ACHN (cell line): ENCODE measurements at regions not wholly inside any gene's neighbourhood (a gene's known extent, or its start where the extent isn't known, plus 50 kb on each side); places are given as distances from the start of the nearest gene placed in this dataset.

ENCODE experiments used
- DNase-seq: peaks from one replicate; pipeline ENCODE4 v3.0.0-alpha.2; 2015
- in situ Hi-C: cut with HindIII; loops from 2 replicates; pipeline ENCODE4 v1.10.0; 2017; ENCODE audit warnings: low sequenced_read_pairs, low pct_ligation_motif_present, low pct_unique_long_range_greater_than_20kb

GRCh38 chrX:126886997-126887396, 67.5 kb downstream of the PRR32 start:
- no peak for DNase-seq
- in situ Hi-C loops, result no loop called here

- DNase-seq, result no peak
- in situ Hi-C loops, result no loop called here
Measured at GRCh38 chrX:126900937-126901336, 81.4 kb downstream of the PRR32 start.

GRCh38 chrX:126929071-126929470, 109.5 kb downstream of the PRR32 start:
- no peak for DNase-seq
- in situ Hi-C loops, result no loop called here

- in situ Hi-C loops, result no loop called here
- no peak for DNase-seq
Measured at GRCh38 chrX:126967225-126967624, 147.7 kb downstream of the PRR32 start.

- no peak for DNase-seq
- in situ Hi-C loops, result no loop called here
Measured at GRCh38 chrX:126982158-126982557, 162.6 kb downstream of the PRR32 start.

GRCh38 chrX:126985027-126985426, 165.5 kb downstream of the PRR32 start:
- in situ Hi-C loops, result no loop called here

GRCh38 chrX:126985981-126986380, 166.5 kb downstream of the PRR32 start:
- no peak for DNase-seq
- in situ Hi-C loops, result no loop called here

More at GRCh38 chrX:126985027-126985426, 165.5 kb downstream of the PRR32 start:
- no peak for DNase-seq

- no peak for DNase-seq
- in situ Hi-C loops, result no loop called here
Measured at GRCh38 chrX:126994032-126994600, 174.6 kb downstream of the PRR32 start.

GRCh38 chrX:127011629-127012028, 192.1 kb downstream of the PRR32 start:
- DNase-seq, result no peak
- in situ Hi-C loops, result no loop called here

- in situ Hi-C loops, result no loop called here
- no peak for DNase-seq
Measured at GRCh38 chrX:127025013-127025412, 205.5 kb downstream of the PRR32 start.

GRCh38 chrX:127030016-127030748, 210.7 kb downstream of the PRR32 start:
- DNase-seq, result no peak
- in situ Hi-C loops, result no loop called here

- no peak for DNase-seq
- in situ Hi-C loops, result no loop called here
Measured at GRCh38 chrX:127037159-127037558, 217.6 kb downstream of the PRR32 start.

- in situ Hi-C loops, result no loop called here
- peak; percentile 8 for DNase-seq
Measured at GRCh38 chrX:127038065-127038464, 218.5 kb downstream of the PRR32 start.

- no peak for DNase-seq
- in situ Hi-C loops, result no loop called here
Measured at GRCh38 chrX:127057891-127058619, 238.5 kb downstream of the PRR32 start.

GRCh38 chrX:127085939-127086338, 266.4 kb downstream of the PRR32 start:
- no peak for DNase-seq
- in situ Hi-C loops, result no loop called here

- in situ Hi-C loops, result no loop called here
Measured at GRCh38 chrX:127112726-127113125, 293.2 kb downstream of the PRR32 start.

GRCh38 chrX:127124871-127125270, 305.3 kb downstream of the PRR32 start:
- in situ Hi-C loops, result no loop called here
- DNase-seq, result no peak

More at GRCh38 chrX:127112726-127113125, 293.2 kb downstream of the PRR32 start:
- DNase-seq, result no peak

- in situ Hi-C loops, result no loop called here
- no peak for DNase-seq
Measured at GRCh38 chrX:127128282-127128681, 308.8 kb downstream of the PRR32 start.

- no peak for DNase-seq
Measured at GRCh38 chrX:127129510-127129909, 310.0 kb downstream of the PRR32 start.

GRCh38 chrX:127138218-127138617, 318.7 kb downstream of the PRR32 start:
- in situ Hi-C loops, result no loop called here
- no peak for DNase-seq

More at GRCh38 chrX:127129510-127129909, 310.0 kb downstream of the PRR32 start:
- in situ Hi-C loops, result no loop called here
